GM12891 (cell line): ENCODE measurements at regions not wholly inside any gene's neighbourhood (a gene's known extent, or its start where the extent isn't known, plus 50 kb on each side); places are given as distances from the start of the nearest gene placed in this dataset.

ENCODE experiments used
- DNase-seq: peaks from one replicate; pipeline ENCODE4 v3.0.0; 2011; ENCODE audit warnings: low spot score; ENCODE audit not compliant: insufficient read length
- FAIRE-seq: peaks from 2 replicates; lab custom pipeline; 2011; peaks lifted over from hg19 to GRCh38; lab: Jason Lieb, UNC
- PAX5 ChIP-seq: IDR thresholded peaks from 2 replicates; pipeline ENCODE4 v1.6.1; 2011; ENCODE audit warnings: low read length, moderate library complexity, mild to moderate bottlenecking; ENCODE audit not compliant: insufficient read depth, severe bottlenecking
- POLR2A ChIP-seq: IDR thresholded peaks from 2 replicates; pipeline ENCODE4 v1.6.1; 2011; ENCODE audit warnings: low read depth, low read length, control low read depth
- POLR2AphosphoS5 ChIP-seq: IDR thresholded peaks from 2 replicates; pipeline ENCODE4 v1.6.1; 2011; ENCODE audit warnings: low read depth, low read length, control low read depth
- POU2F2 ChIP-seq: IDR thresholded peaks from 2 replicates; pipeline ENCODE4 v1.6.1; 2011; ENCODE audit warnings: low read depth, mild to moderate bottlenecking, control low read depth, low read length, moderate library complexity
- SPI1 ChIP-seq: IDR thresholded peaks from 2 replicates; pipeline ENCODE4 v1.6.1; 2011; ENCODE audit warnings: low read depth, low read length, control low read depth
- TAF1 ChIP-seq: IDR thresholded peaks from 2 replicates; pipeline ENCODE4 v1.6.1; 2011; ENCODE audit warnings: low read depth, low read length, control low read depth

- TF ChIP-seq POLR2A (no peak), POU2F2 (no peak), TAF1 (no peak), SPI1 (no peak), PAX5 (no peak)
- FAIRE-seq (no peak), DNase-seq (no peak)
These were observed 63.6 kb upstream of the PTCHD1 start for GRCh38 chrX:23271026-23271425.

- TF ChIP-seq POLR2A (no peak), PAX5 (no peak), SPI1 (no peak), POLR2AphosphoS5 (no peak), POU2F2 (no peak), TAF1 (no peak)
- DNase-seq (no peak), FAIRE-seq (no peak)
These were observed 58.2 kb upstream of the PTCHD1 start for GRCh38 chrX:23276475-23276874.
